ENCODE measurements at regions not wholly inside any gene's neighbourhood (a gene's known extent, or its start where the extent isn't known, plus 50 kb on each side); places are given as distances from the start of the nearest gene placed in this dataset.

- no peak for TF ChIP-seq YY1 (IDR thresholded peaks at IDR 0.05; ENCODE audit: low read depth)
- TF ChIP-seq USF1 (IDR thresholded peaks at IDR 0.05): no peak
Observed at GRCh38 chr10:108749042-108749441, 1174.3 kb downstream of the XPNPEP1 start.

GRCh38 chr10:108736111-108736510 is 1187.2 kb downstream of the XPNPEP1 start:
- TF ChIP-seq YY1 (IDR thresholded peaks at IDR 0.05; ENCODE audit: low read depth) (no peak), CEBPB (IDR thresholded peaks at IDR 0.05) (no peak), EP300 (IDR thresholded peaks at IDR 0.05; ENCODE audit: borderline replicate concordance) (no peak), ZBTB7A (IDR thresholded peaks at IDR 0.05; ENCODE audit: low read depth) (no peak), USF1 (IDR thresholded peaks at IDR 0.05) (no peak), FOXM1 (IDR thresholded peaks at IDR 0.05; ENCODE audit: borderline replicate concordance, low read depth) (no peak), TCF12 (IDR thresholded peaks at IDR 0.05; ENCODE audit: low read depth) (no peak), RAD21 (IDR thresholded peaks at IDR 0.05; ENCODE audit: low read depth) (no peak), MAX (IDR thresholded peaks at IDR 0.05) (no peak)

- TF ChIP-seq NFIC (IDR thresholded peaks at IDR 0.05) (no peak), EGR1 (IDR thresholded peaks at IDR 0.05) (no peak), YY1 (IDR thresholded peaks at IDR 0.05; ENCODE audit: low read depth) (no peak), RAD21 (IDR thresholded peaks at IDR 0.05; ENCODE audit: low read depth) (no peak), REST (IDR thresholded peaks at IDR 0.05; ENCODE audit: low read depth) (no peak), USF1 (IDR thresholded peaks at IDR 0.05) (no peak), TEAD4 (IDR thresholded peaks at IDR 0.05) (no peak), CREB1 (IDR thresholded peaks at IDR 0.05; ENCODE audit: low read depth) (no peak), TCF12 (IDR thresholded peaks at IDR 0.05; ENCODE audit: low read depth) (no peak), TAF1 (IDR thresholded peaks at IDR 0.05; ENCODE audit: low read depth) (no peak)
Observed at GRCh38 chr10:108735380-108735779, 1187.9 kb downstream of the XPNPEP1 start.

GRCh38 chr10:108721874-108722273 is 1201.4 kb downstream of the XPNPEP1 start:
- TF ChIP-seq ZBTB7A (IDR thresholded peaks at IDR 0.05; ENCODE audit: low read depth): no peak
- TF ChIP-seq TEAD4 (IDR thresholded peaks at IDR 0.05): no peak
- no peak for TF ChIP-seq EGR1 (IDR thresholded peaks at IDR 0.05)
- TF ChIP-seq YY1 (IDR thresholded peaks at IDR 0.05; ENCODE audit: low read depth): no peak
- no peak for TF ChIP-seq REST (IDR thresholded peaks at IDR 0.05; ENCODE audit: low read depth)
- no peak for TF ChIP-seq USF1 (IDR thresholded peaks at IDR 0.05)
- no peak for TF ChIP-seq CEBPB (IDR thresholded peaks at IDR 0.05)
- TF ChIP-seq NFIC (IDR thresholded peaks at IDR 0.05): no peak
- no peak for TF ChIP-seq FOXM1 (IDR thresholded peaks at IDR 0.05; ENCODE audit: borderline replicate concordance, low read depth)
- TF ChIP-seq EP300 (IDR thresholded peaks at IDR 0.05; ENCODE audit: borderline replicate concordance): no peak
- TF ChIP-seq CREB1 (IDR thresholded peaks at IDR 0.05; ENCODE audit: low read depth): no peak
- TF ChIP-seq TCF12 (IDR thresholded peaks at IDR 0.05; ENCODE audit: low read depth): no peak
- TF ChIP-seq RAD21 (IDR thresholded peaks at IDR 0.05; ENCODE audit: low read depth): no peak
- no peak for TF ChIP-seq MAX (IDR thresholded peaks at IDR 0.05)
- TF ChIP-seq TAF1 (IDR thresholded peaks at IDR 0.05; ENCODE audit: low read depth): no peak

GRCh38 chr10:108716352-108716751 is 1207.0 kb downstream of the XPNPEP1 start:
- TF ChIP-seq REST (IDR thresholded peaks at IDR 0.05; ENCODE audit: low read depth): no peak
- no peak for TF ChIP-seq YY1 (IDR thresholded peaks at IDR 0.05; ENCODE audit: low read depth)
- no peak for TF ChIP-seq RAD21 (IDR thresholded peaks at IDR 0.05; ENCODE audit: low read depth)
- no peak for TF ChIP-seq USF1 (IDR thresholded peaks at IDR 0.05)
- TF ChIP-seq ZBTB7A (IDR thresholded peaks at IDR 0.05; ENCODE audit: low read depth): no peak
- TF ChIP-seq TCF12 (IDR thresholded peaks at IDR 0.05; ENCODE audit: low read depth): no peak
- TF ChIP-seq NFIC (IDR thresholded peaks at IDR 0.05): no peak
- TF ChIP-seq EGR1 (IDR thresholded peaks at IDR 0.05): no peak
- no peak for TF ChIP-seq FOXM1 (IDR thresholded peaks at IDR 0.05; ENCODE audit: borderline replicate concordance, low read depth)

Data from Ishikawa (cell line).